GM18499 (cell line): ENCODE measurements at regions not wholly inside any gene's neighbourhood (a gene's known extent, or its start where the extent isn't known, plus 50 kb on each side); places are given as distances from the start of the nearest gene placed in this dataset.

ENCODE experiments used
- ATAC-seq: cut with Tn5 transposase; IDR thresholded peaks from one replicate; pipeline ENCODE4 v1.9.1; 2021; ENCODE audit warnings: moderate number of reproducible peaks; ENCODE audit not compliant: insufficient read depth, unreplicated experiment

DNA sequence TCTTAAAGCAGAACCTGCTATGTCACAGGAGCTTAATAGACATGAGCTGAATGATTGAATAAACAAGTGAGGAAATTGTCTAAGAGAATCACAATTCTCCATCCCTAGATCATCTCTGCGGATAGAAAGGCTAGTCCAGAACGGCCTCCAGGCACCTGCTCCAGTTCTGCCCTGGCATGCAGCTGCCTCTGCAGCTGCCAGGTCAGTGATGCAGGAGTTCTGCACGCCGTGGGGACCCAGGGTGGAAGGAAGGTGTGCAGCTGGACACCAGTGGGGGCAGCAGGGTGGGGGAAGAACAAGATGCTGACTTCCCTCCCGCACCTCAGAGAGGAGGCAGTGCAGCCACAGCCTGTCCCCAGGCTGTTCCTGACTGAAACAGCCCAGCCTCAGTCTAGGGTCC is 192.1 kb upstream of the NCAM1 start:
- ATAC-seq = no peak

DNA sequence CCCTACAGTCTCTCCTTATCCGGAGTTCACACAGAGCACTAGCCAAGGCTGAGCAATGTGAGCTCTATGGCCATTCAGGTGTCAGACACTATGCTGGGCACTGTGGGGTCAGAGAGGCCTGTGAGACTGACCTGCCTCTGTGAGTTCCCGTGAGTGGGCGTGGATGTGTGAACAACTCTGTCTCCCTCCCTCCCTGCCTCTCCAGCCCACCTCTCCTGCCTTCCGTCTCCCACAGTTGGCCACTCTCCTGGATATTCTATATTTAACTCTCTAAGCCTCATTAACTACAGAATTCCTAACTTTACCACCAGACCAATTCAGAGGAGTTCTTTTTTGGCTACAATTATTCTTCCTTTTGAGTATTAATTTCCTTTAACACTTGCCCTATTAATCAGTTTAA is 191.6 kb upstream of the NCAM1 start:
- ATAC-seq = no peak

DNA sequence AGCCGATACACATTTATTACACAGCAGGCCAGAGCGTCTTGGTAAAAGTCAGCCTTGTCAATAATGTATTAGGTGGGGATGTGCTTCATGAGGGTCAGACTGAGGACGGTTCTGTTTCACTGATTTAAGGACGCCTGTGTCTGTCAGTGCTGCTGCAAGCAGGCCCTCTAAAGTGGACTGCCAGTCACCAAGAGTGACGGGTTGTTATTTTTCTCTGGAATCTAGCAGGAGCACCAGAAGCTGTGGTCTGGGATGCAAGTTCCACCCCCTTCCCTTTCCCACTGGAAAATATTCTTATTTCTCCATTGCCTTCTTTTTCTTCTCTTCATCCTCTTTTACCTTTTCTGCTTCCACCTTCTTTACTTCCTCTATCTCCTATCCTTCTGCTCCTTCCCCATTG is 191.2 kb upstream of the NCAM1 start:
- no peak for ATAC-seq

DNA sequence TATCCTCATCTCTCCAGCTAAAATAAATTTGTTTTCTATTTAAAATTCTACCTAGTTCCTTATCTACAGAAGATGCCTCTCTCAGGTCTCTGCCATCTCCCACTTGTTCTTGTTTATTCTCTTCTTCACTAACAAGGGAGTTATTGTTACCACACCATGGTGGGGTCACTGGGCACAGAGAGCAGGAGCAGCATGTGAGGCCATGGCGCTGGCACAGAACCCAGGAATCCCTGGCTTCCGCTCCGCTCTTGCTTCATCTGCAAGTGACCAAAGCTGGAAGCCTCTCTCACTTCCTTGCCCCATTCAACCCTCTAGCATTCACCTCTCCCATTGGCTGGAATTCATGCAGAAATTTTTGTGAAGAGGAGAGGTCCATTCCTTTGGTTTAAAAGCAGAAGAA is 190.7 kb upstream of the NCAM1 start:
- ATAC-seq = no peak

DNA sequence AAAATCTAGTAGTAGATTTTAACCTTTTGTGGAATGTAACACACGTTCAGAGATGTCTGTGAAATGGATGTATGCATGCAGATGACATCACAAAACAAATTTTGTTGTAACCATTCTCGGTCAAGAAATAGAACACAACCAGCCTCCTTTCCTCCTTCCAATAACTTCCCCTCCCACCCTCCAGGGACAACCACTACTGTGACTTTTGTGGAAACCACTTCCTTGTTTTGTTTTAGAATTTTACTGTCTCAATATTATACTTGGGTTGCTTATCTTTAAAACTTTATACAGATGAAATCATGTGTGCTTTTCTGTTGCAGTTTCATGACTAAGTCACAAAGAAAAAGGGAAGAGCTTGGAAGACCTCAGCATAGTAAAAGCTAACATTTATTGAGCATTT is 189.4 kb upstream of the NCAM1 start:
- no peak for ATAC-seq

DNA sequence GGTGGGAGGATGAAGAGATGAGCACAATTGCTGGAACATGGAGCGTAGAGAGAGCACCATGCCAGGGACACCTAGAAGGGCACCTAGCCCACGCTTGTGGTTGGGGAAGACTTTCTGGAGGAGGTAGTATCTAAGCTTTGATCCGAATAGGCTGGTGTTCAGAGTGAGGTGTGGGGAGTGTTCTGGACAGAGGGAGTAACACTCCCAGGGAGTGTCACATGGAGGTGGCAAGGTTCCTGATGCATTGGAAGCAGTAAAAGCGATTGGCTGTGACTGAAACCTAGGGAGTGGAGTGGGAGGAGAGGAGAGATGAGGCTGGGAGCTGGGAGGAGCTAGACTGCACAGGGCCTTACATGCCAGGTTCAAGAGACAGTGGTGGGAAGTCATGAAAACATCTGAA is 188.0 kb upstream of the NCAM1 start:
- ATAC-seq = no peak

DNA sequence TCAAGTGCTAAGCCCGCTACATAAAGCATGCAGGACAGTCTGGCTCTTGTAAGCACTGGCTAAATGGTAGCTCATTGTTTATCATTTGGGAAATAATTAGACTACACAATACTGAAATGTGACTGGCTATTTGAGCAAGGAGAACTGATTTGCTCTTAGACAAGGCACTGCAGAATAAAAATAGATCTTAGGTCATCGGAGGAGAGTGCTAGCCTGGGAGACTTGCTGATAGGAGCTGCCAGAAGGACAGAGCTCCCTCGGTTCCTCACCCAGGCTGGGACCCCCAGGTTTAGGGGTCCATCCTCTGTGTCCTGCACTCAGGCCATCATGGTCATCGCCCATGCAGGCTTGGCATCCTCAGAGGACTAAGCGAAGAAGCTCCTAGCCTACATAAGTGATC is 184.4 kb upstream of the NCAM1 start:
- ATAC-seq = no peak

DNA sequence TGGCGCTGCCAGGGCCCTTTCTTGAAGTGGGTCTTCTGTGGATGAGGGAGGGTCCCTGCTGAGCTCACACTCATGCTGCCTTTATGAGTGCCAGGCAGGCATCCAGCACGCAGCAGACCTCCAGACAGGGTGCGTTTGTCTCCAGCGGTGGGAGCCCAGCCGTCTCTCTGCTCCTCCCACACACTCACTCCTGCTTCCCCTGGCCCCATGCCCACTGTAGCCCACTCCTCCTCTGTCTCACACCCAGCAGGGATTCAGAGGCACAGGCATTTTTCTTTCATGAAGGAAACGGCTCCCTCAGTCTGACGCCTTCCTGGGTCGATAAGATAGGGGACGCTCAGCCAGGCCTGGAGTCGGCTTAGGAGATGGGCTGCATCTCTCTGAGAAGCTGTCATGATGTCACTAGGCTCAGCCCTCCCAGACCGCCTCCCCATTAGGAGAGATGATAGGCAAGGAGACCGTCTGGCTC is 183.9 kb upstream of the NCAM1 start:
- ATAC-seq = no peak

DNA sequence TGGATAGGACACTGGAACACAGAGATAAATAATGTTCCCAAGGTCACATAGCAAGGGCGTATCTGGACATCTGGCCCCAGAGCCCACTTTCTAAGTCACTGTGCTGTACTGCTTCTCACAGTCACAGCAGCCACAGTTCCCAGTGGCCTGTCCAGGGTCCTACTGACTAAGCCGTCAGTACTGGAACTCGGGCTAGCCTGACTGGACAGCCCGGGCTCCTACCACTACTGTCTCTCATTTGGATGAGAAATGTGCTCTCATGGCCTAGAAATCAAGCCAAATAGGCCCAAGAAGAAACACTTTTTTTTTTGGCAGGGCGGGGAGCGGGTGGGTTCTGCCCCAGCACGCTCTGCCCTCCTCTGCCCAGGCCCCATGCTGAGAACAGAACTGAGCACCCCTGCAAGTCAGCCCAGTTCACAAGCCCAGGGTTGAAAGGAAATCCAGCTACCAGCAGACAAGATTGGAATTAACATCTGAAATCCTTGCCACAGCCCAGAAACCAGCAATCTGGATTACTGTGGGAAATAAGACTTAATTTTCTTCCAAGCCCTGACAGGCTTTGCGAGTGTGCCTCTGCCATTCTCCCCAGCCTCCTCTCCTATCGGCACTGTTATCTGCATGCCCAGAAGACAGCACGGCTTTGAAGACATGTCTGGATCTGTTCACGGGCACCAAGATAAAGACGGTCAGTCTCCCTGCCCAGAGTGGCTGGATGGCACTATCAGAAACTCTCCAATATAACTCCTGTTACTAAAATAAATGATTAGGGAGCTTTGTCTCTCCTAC is 182.9 kb upstream of the NCAM1 start:
- ATAC-seq = no peak

DNA sequence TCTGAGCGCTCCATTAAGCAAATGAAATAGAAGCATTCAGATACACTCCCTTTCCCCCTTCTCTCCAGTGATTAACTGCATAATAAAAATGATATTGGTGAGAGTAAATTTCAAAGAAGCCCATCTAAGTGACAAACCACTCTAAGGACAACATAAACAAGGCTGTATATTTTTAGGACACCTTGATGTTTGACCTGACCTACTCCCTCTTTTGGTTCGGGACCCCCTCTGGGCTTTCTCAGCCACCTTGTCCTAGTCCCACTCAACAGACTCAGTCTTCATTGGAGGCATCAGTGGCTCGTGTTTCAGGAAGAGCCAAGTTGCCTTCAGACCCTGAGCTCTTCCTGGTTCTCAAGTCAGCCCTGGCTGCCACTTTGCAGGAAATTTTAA is 182.3 kb upstream of the NCAM1 start:
- no peak for ATAC-seq

DNA sequence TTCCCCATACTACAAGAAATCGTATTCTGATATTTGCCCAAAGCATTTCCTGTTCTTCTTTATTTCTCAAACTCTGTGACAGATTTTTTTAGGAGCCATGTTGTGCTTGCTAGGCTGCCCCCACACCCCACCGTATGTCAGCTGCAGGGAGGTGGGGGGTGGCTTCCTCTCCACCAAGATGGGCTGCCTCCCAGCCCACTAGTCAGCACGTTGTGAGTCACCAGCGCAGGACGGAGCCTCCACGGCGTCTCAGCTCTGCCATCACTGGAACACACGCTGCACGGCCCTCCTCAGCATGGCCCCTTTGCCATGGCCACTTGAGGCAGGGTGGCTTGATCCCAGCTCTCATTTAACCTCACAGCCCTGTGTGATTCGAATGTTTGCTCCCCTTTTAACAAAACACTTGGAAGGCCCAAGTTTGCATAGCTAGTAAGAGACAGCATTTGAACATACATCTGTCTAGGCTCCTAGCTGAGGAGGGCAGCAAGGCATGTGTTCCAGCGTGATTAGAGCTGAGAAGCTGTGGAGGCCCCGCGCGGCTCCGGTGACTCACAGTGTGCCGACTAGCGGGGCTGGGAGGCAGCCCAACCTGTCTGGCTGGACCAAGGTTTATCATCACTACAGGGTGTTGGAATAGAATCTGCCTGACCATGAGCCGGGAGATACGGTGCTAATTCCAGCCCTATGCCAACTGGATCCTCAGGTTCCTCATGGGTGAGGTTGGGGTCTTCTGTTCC is 180.7 kb upstream of the NCAM1 start:
- no peak for ATAC-seq

DNA sequence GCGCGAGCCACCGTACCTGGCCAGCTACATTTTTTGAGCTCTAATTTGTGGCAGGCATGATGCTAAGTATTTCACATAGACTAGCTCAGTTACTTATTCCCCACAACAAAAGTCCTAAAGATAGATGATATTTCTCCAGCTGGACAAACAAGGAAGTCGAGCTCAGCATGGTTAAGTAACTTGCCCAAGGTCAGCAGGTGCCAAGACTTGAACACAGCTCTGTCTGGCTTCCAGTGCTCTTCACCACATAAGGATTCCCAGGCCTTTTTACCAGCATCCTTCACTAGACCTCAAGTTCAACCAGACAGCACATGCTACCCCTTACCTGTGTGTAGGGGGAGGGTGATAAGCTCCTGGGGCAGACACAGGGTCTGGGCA is 177.3 kb upstream of the NCAM1 start:
- ATAC-seq = no peak

DNA sequence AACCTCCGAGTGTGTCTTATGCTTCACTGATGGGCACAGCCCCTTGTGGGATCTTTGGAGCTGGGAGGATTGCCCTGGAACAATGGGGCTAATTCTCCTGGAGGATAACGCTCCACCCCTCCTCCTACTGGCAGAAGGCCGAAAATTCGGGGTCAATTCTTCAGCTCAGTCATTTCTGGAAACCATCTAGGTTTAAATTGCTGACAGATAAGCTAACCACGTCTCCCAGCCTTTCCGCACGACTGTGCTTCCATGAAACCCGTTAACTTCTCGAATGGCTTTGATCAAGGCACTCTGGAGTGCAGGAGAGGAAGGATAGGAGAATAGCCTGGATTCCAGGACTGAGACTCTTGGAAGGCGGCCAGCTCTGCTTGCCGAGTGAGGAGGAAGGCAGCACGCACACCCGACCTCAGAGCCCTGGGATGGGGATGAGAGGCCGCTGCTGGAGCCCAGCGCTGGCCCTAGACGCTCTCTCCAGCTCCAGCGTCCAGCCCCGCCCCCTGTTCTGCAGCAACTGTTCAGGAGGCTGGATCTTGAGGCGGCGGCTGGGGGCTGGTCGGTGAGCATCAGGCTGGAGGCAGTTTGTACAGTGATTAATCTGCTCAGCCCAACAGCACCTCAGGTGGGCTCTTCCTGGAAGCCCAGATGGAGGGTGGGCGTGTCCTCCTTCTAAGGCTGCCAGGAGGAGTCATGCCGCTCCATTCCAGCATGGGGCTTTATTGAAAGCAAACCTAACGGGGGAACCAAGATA is 176.7 kb upstream of the NCAM1 start:
- ATAC-seq = no peak

DNA sequence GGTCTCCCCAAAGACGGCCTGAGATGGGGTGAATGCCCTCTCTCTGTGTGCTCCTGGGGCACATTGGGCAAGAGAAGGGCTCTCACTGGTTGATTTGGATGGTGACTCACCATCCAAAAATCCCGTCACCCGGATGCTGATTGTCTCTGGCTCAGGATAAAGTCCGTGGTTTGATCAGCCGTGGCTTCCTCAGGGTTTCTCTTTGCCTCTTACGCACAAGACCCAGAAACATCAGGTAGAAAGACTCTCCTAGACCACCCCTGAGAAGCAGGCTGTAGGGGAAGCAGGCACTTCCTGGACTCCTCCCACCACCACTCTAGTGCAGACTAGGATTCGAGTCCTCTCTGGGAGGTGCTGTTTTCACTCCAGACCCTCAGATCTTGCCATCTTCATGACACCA is 176.1 kb upstream of the NCAM1 start:
- no peak for ATAC-seq

DNA sequence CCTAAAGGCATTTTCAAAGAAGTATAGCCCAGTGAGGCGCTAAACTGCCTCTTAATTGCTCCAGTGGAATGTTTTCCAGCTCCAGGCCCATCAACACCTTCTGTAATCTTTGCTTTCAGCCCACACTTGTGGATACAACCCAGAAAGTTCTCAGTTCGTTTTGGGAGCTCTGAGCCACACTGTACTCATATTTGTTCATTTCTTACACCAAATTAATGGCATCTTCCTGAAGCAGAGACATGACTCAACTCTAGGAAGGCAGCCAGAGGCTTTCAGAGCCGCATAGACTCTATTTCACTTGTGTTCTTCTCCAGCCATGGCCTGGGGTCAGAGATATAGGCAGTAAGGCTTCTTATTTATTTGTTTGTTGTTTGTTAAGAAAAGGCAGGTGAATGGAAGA is 175.5 kb upstream of the NCAM1 start:
- ATAC-seq = no peak

DNA sequence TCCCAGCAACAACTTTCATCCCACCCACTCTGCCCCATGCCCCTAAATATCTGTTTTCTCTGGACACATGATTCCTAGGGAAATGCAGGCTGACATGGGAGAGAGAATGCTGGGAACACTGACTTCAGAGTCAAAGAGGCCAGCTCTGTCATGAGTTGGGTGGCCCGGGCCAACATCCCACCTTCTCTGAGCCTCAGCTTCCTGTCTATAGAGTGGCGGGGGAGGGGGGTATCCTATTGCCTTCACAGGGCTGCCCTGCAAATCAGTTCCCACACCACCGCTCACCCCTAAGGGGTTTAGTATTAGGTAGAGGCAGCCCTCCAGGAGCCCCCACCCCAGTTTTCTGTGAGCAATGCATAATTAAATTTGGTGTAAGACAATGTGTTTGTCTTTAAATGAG is 175.0 kb upstream of the NCAM1 start:
- no peak for ATAC-seq

DNA sequence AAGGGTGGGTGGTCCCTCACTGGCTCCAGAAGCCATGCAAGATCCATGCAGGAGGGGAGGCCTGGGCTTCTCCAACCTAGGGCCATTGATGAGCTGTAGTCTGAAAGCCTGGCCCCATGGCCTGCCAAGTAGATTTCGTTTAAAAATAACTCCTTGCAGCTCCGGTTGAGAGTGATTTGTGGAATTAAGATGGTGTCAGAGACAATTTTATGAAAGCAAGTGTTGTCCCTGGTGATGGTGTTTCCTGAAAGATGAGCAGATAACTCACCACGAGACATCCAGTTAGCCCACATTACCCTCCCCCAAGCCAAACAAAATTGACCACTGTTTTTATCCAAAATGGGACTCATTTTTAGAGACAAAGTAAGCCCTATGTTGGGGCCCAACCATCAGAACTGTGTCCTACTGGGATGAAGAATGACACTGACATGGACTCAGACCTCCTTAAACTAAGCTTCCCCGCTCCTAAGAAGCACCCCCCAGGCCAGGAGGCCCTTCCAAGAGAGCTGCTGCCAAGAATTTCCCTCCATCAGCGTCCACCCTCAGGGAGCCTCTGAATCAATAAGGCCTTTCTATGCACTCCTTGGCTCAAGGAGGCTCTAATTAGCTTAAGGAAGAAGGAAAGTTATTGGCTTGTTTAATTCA is 174.2 kb upstream of the NCAM1 start:
- ATAC-seq = no peak

DNA sequence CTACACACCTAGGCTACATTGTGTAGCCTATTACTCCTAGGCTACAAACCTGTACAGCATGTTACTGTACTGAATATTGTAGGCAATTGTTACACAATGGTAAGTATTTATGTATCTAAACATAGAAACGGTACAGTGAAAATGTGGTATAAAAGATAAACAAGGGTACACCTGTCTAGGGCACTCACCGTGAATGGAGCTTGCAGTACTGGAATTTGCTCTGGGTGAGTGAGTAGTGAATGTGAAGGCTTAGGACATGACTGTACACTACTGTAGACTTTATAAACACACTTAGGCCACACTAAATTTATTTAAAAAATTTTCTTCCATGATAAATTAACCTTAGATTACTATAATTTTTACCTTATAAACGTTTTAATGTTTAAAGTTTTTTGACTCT is 171.7 kb upstream of the NCAM1 start:
- ATAC-seq = no peak

DNA sequence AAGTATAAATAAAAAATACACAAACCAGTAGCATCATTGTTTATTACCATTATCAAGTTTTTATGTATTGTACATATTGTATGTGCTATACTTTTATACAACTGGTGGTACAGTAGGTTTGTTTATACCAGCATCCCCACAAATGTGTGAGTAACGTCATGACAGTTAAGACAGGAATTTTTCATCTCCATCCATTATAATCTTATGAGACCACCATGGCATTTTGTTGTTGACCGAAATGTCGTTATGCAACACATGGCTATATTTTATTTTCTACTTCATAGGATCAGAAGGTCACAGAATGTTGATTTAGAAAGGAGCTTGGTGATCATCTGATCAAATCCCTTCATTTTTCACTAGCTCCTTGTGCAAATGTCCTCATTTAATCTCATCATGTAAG is 170.9 kb upstream of the NCAM1 start:
- no peak for ATAC-seq

DNA sequence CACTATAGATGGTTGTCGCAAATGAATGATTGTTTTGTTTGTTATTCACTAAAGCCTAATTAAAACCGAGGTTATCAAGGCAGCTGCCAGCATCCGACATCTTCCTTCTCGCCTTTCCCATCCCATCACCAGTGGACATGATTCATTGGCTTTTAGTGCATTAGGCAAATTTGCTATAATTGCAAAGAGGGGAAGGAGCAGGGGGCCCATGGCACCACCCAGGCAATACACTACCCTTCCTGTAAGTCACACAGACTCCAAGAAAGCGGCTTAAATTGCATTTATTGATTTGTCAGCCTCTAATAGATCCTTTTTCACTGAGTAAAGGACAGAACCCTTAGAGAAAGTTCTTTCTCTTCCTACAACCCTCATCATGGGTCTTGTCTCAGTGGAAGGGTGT is 169.2 kb upstream of the NCAM1 start:
- no peak for ATAC-seq

DNA sequence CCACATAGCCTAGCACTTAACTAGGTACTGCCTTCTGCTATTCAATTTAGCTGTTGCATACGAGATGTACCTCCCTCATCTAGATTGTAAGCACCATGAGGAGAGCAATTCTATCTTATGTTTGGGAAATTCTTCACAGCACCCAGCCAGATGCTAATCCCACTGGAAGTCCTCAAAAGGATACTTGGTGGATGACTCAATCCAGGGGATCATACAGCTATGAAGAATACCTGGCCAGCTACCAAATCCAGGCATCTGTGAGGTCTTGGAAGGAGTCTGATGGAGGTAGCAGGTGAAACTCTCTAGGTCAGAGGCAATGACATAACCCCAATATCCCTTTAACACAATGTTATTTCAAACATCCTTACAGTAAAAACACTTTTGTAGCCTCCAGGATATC is 167.8 kb upstream of the NCAM1 start:
- no peak for ATAC-seq
